ENCODE measurements at regions not wholly inside any gene's neighbourhood (a gene's known extent, or its start where the extent isn't known, plus 50 kb on each side); places are given as distances from the start of the nearest gene placed in this dataset.

- no peak for TF ChIP-seq CTCF (IDR thresholded peaks at IDR 0.05; ENCODE audit: insufficient read depth, low read depth, low read length)
- no peaks in the 10 kb centered on the region for H3K36me3 ChIP-seq (ENCODE audit: control insufficient read depth, insufficient read depth, low read length)
- H3K27me3 ChIP-seq (ENCODE audit: control insufficient read depth, insufficient read depth, low read length): no peaks in the 10 kb centered on the region
- CTCF ChIA-PET: no interaction called here
- no peak overlapping the region for H3K4me3 ChIP-seq (ENCODE audit: low read depth, low read length)
- DNase-seq (ENCODE audit: low read depth): no peak
- POLR2A ChIA-PET: no interaction called here
Measured at GRCh38 chr7:91759205-91759863, 121.2 kb downstream of the MTERF1 start.

GRCh38 chr7:91767820-91768219, 112.7 kb downstream of the MTERF1 start:
- Histone ChIP-seq H3K36me3 (ENCODE audit: control insufficient read depth, insufficient read depth, low read length) (no peaks in the 10 kb centered on the region), H3K27me3 (ENCODE audit: control insufficient read depth, insufficient read depth, low read length) (no peaks in the 10 kb centered on the region), H3K4me3 (ENCODE audit: low read depth, low read length) (no peak overlapping the region)
- CTCF ChIA-PET: interaction anchor here (1.5 kb wide), 1 partner anchor 16 kb away, joined by 3 read pairs; no protein-coding TSS in a partner anchor
- no peak for DNase-seq (ENCODE audit: low read depth)
- no peak for TF ChIP-seq CTCF (IDR thresholded peaks at IDR 0.05; ENCODE audit: insufficient read depth, low read depth, low read length)
- POLR2A ChIA-PET: no interaction called here

- H3K27me3 ChIP-seq (ENCODE audit: control insufficient read depth, insufficient read depth, low read length): no peaks in the 10 kb centered on the region
- ChIA-PET CTCF (interaction anchor here (0.8 kb wide), 1 partner anchor 13 kb away, joined by 4 read pairs; no protein-coding TSS in a partner anchor), POLR2A (no interaction called here)
- no peak for DNase-seq (ENCODE audit: low read depth)
- H3K36me3 ChIP-seq (ENCODE audit: control insufficient read depth, insufficient read depth, low read length): no peaks in the 10 kb centered on the region
- TF ChIP-seq CTCF (IDR thresholded peaks at IDR 0.05; ENCODE audit: insufficient read depth, low read depth, low read length): no peak
- no peak overlapping the region for H3K4me3 ChIP-seq (ENCODE audit: low read depth, low read length)
Measured at GRCh38 chr7:91771394-91771793, 109.1 kb downstream of the MTERF1 start.

- Histone ChIP-seq H3K27me3 (ENCODE audit: control insufficient read depth, insufficient read depth, low read length) (no peaks in the 10 kb centered on the region), H3K36me3 (ENCODE audit: control insufficient read depth, insufficient read depth, low read length) (no peaks in the 10 kb centered on the region), H3K4me3 (ENCODE audit: low read depth, low read length) (no peak overlapping the region)
- ChIA-PET POLR2A (no interaction called here), CTCF (interaction anchor here (0.8 kb wide), 1 partner anchor 12 kb away, joined by 4 read pairs; no protein-coding TSS in a partner anchor)
- TF ChIP-seq CTCF (IDR thresholded peaks at IDR 0.05; ENCODE audit: insufficient read depth, low read depth, low read length): no peak
- DNase-seq (ENCODE audit: low read depth): no peak
Measured at GRCh38 chr7:91771921-91772815, 108.3 kb downstream of the MTERF1 start.

GRCh38 chr7:91776171-91776570, 104.3 kb downstream of the MTERF1 start:
- no peak for DNase-seq (ENCODE audit: low read depth)
- Histone ChIP-seq H3K27me3 (ENCODE audit: control insufficient read depth, insufficient read depth, low read length) (no peaks in the 10 kb centered on the region), H3K36me3 (ENCODE audit: control insufficient read depth, insufficient read depth, low read length) (no peaks in the 10 kb centered on the region), H3K4me3 (ENCODE audit: low read depth, low read length) (no peak overlapping the region)
- CTCF ChIA-PET: interaction anchor here (1.4 kb wide), 1 partner anchor 743 kb away, joined by 4 read pairs; no protein-coding TSS in a partner anchor
- POLR2A ChIA-PET: no interaction called here
- TF ChIP-seq CTCF (IDR thresholded peaks at IDR 0.05; ENCODE audit: insufficient read depth, low read depth, low read length): no peak
